ENCODE measurements at regions not wholly inside any gene's neighbourhood (a gene's known extent, or its start where the extent isn't known, plus 50 kb on each side); places are given as distances from the start of the nearest gene placed in this dataset.
"Not testable (repeated sequence)": the region's sequence is repeated elsewhere in the genome, so short reads cannot be mapped to it uniquely, and the experiment has no call there.

GRCh38 chr6:37078814-37079213 lies 73.4 kb downstream of the FGD2 start:
- no peak for DNase-seq

- DNase-seq, result no peak
Observed at GRCh38 chr6:37081042-37081607, 75.7 kb downstream of the FGD2 start.

- no peak for DNase-seq
Observed at GRCh38 chr6:37082390-37083130, 77.1 kb downstream of the FGD2 start.

- peak; percentile 97 for DNase-seq
Observed at GRCh38 chr6:37083243-37084138, 78.0 kb downstream of the FGD2 start.

GRCh38 chr6:37084665-37085064 lies 79.2 kb downstream of the FGD2 start:
- not testable (repeated sequence) for DNase-seq

- DNase-seq, result peak; percentile 74
Observed at GRCh38 chr6:37085198-37085597, 79.7 kb downstream of the FGD2 start.

- DNase-seq, result no peak
Observed at GRCh38 chr6:37088897-37089296, 81.1 kb upstream of the PIM1 start.

- no peak for DNase-seq
Observed at GRCh38 chr6:37089783-37090182, 80.2 kb upstream of the PIM1 start.

GRCh38 chr6:37091104-37091503 lies 78.8 kb upstream of the PIM1 start:
- not testable (repeated sequence) for DNase-seq

- DNase-seq, result not testable (repeated sequence)
Observed at GRCh38 chr6:37091586-37091985, 78.4 kb upstream of the PIM1 start.

- DNase-seq, result no peak
Observed at GRCh38 chr6:37092923-37093727, 76.8 kb upstream of the PIM1 start.

GRCh38 chr6:37093728-37094069 lies 76.3 kb upstream of the PIM1 start:
- no peak for DNase-seq

- DNase-seq, result no peak
Observed at GRCh38 chr6:37095997-37096396, 74.0 kb upstream of the PIM1 start.

- DNase-seq, result no peak
Observed at GRCh38 chr6:37097335-37097734, 72.6 kb upstream of the PIM1 start.

GRCh38 chr6:37099442-37099841 lies 70.5 kb upstream of the PIM1 start:
- DNase-seq, result no peak

GRCh38 chr6:37100745-37101144 lies 69.2 kb upstream of the PIM1 start:
- no peak for DNase-seq

GRCh38 chr6:37101991-37102298 lies 68.0 kb upstream of the PIM1 start:
- no peak for DNase-seq

- peak; percentile 98 for DNase-seq
Observed at GRCh38 chr6:37102299-37103168, 67.4 kb upstream of the PIM1 start.

- peak; percentile 80 for DNase-seq
Observed at GRCh38 chr6:37103169-37104039, 66.5 kb upstream of the PIM1 start.

- no peak for DNase-seq
Observed at GRCh38 chr6:37104824-37105147, 65.2 kb upstream of the PIM1 start.
